ENCODE measurements at regions not wholly inside any gene's neighbourhood (a gene's known extent, or its start where the extent isn't known, plus 50 kb on each side); places are given as distances from the start of the nearest gene placed in this dataset.

GRCh38 chr11:134609361-134610115 lies 197.5 kb upstream of the B3GAT1 start:
- no peak for TF ChIP-seq CTCF (IDR thresholded peaks at IDR 0.05; ENCODE audit: low read depth, low read length)
- DNase-seq (ENCODE audit: extremely low read depth, low read depth), result no peak

DNA sequence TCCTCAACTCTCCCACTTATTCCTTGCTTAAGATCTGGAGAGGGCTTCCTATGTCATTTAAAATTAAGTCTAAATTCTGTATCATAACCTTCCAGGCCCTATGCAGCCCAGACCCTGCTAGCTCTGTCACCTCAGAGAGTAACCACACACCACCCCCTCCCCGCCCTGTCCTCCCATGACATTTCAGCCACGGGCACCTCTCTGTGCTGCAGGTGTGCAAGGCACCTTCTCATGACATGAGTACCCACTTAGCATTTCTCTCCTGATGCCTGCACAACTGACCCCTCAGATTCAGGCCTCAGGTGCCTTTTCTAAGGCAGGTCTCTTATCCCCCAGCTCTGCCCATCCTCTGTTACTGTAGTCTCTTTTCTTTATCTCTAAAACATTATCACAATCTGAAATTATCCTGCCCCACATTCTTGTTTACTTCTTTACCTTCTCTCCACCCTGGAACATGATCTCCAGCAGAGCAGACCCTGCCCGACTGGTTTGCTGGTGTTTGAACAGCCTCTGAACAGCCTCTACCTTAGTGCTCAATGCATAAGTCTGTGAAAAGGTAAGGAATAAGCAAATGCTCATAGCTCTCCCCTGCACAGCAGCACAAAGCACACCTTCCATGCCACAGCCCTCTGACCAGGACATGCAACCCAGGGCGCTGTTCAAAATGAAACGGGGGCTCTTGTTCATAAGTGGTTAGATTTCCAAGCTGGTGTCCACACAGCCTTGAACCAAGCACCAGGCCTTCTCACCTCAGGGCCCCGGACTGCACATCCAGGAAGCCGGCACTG lies 196.1 kb upstream of the B3GAT1 start:
- DNase-seq (ENCODE audit: extremely low read depth, low read depth), result no peak
- TF ChIP-seq CTCF (IDR thresholded peaks at IDR 0.05; ENCODE audit: low read depth, low read length), result no peak

DNA sequence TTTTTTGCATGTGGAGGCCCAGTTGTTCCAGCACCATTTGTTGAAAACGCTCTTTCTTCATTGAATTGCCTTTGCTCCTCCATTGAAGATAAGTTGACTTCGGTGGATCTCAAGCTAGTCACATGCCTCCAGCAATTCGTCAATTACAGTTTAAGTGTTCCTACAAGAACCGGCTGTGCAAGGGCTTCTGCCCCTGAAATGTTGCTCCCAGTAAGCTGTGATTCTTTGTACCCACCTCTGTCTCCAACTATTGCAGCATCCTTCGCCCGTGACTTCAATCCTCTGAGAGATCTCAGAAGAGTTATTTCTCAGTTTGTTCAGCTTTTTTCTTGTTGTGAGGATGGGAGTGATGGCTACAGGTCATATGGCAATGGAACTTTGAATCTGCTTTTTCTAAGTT lies 194.2 kb upstream of the B3GAT1 start:
- DNase-seq (ENCODE audit: extremely low read depth, low read depth), result no peak
- TF ChIP-seq CTCF (IDR thresholded peaks at IDR 0.05; ENCODE audit: low read depth, low read length), result no peak

DNA sequence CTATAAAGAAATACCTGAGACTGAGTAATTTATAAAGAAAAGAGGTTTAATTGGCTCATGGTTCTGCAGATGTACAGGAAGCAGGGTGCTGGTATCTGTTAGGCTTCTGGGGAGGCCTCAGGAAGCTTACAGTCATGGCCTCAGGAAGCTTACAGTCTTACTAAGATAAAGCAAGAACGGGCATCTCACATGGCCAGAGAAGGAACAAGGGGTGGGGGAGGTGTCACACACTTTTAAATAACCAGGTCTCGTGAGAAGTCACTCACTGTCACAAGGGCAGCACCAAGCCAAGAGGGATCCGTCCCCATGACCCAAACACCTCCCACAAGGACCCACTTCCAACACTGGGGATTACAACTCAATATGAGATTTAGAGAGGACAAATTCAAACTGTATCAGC lies 192.8 kb upstream of the B3GAT1 start:
- DNase-seq (ENCODE audit: extremely low read depth, low read depth), result no peak
- TF ChIP-seq CTCF (IDR thresholded peaks at IDR 0.05; ENCODE audit: low read depth, low read length), result no peak

GRCh38 chr11:134599299-134599771 lies 187.3 kb upstream of the B3GAT1 start:
- DNase-seq (ENCODE audit: extremely low read depth, low read depth), result no peak
- no peak for TF ChIP-seq CTCF (IDR thresholded peaks at IDR 0.05; ENCODE audit: low read depth, low read length)

DNA sequence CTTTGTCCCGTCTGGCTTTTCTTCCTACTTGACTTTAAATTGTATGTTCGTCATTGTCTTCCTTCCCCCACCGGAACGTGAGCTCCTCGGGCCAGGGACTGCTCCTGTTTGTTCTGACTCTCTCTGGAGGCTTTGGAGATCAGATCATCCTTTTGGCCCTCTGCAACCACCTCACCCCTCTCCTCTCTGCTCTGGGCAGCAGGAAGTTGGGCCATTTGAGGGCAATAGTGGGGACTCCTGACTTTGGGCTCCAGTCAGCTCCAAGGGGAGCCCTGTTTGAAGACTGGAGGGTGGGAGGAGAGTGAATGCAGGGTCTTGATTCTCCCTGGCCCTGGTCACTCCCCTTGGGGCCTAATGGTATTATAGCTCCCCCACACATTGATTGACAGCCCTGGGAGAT lies 186.3 kb upstream of the B3GAT1 start:
- DNase-seq (ENCODE audit: extremely low read depth, low read depth), result no peak
- no peak for TF ChIP-seq CTCF (IDR thresholded peaks at IDR 0.05; ENCODE audit: low read depth, low read length)

GRCh38 chr11:134597452-134597851 lies 185.4 kb upstream of the B3GAT1 start:
- TF ChIP-seq CTCF (IDR thresholded peaks at IDR 0.05; ENCODE audit: low read depth, low read length), result no peak
- DNase-seq (ENCODE audit: extremely low read depth, low read depth), result no peak
